T-cell (primary cell): ENCODE measurements at regions not wholly inside any gene's neighbourhood (a gene's known extent, or its start where the extent isn't known, plus 50 kb on each side); places are given as distances from the start of the nearest gene placed in this dataset.

Experiments used
- ATAC-seq, 4 experiments: fragments of 200-7000 bp in 3 of 4; fragments of 150-1000 bp in 1 of 4; cut with Tn5 transposase; replicated peaks in 1 of 4; 1 replicate in 3 of 4; 2 replicates in 1 of 4; pipeline ENCODE4 v1.10.0; 2021; ENCODE audit warnings: moderate library complexity in 3 of 4, mild to moderate bottlenecking in 2 of 4, moderate number of reproducible peaks in 1 of 4
- CTCF ChIA-PET, 2 donors: fragments of 300-600 bp; sonication (Branson Sonifier 250); formaldehyde crosslinking; loops; one replicate each; lab custom pipeline; 2022; ENCODE audit warnings: antibody characterized with exemption in 2 of 2; lab: Charles Lee
- POLR2A ChIA-PET, 2 donors: fragments of 300-600 bp; sonication (Branson Sonifier 250); formaldehyde crosslinking; loops; one replicate each; lab custom pipeline; 2022; ENCODE audit warnings: antibody characterized with exemption in 2 of 2; lab: Charles Lee
- DNase-seq, 35 experiments: peaks; one replicate each; pipeline versions ENCODE4 v3.0.0 to v3.0.0-alpha.2; 2013 to 2023
- H3K27ac ChIP-seq: one replicate; pipeline ENCODE4 v1.5.1; 2013; ENCODE audit warnings: low read length
- H3K27me3 ChIP-seq, 2 experiments: replicated peaks in 1 of 2; 1 replicate in 1 of 2; 2 replicates in 1 of 2; pipeline versions ENCODE4 v1.6.1 to v1.7.0; 2013; ENCODE audit warnings: low read length in 1 of 2, mixed read lengths in 1 of 2; ENCODE audit not compliant: control insufficient read depth in 2 of 2, insufficient read depth in 2 of 2; ENCODE audit errors: extremely low read depth in 1 of 2
- H3K36me3 ChIP-seq, 2 donors: 1 replicate in 1 of 2; 2 replicates in 1 of 2; pipeline versions ENCODE4 v1.6.1 to v1.7.0; 2013; ENCODE audit warnings: low read length in 1 of 2; ENCODE audit not compliant: control insufficient read depth in 2 of 2, insufficient read depth in 1 of 2; ENCODE audit errors: extremely low read depth in 1 of 2
- H3K4me1 ChIP-seq, 2 experiments: 1 replicate in 1 of 2; 2 replicates in 1 of 2; pipeline versions ENCODE4 v1.6.1 to v1.7.0; 2013; ENCODE audit warnings: low read length in 2 of 2, mixed read lengths in 1 of 2; ENCODE audit not compliant: insufficient read depth in 2 of 2, control insufficient read depth in 1 of 2; ENCODE audit errors: extremely low read depth in 1 of 2
- H3K4me3 ChIP-seq, 2 donors: 1 replicate in 1 of 2; 2 replicates in 1 of 2; pipeline versions ENCODE4 v1.5.1 to v1.7.0; 2013; ENCODE audit warnings: mild to moderate bottlenecking in 2 of 2, low read length in 1 of 2, moderate library complexity in 1 of 2; ENCODE audit not compliant: control insufficient read depth in 1 of 2; ENCODE audit errors: extremely low read depth in 1 of 2
- H3K9me3 ChIP-seq: 2 replicates; pipeline ENCODE4 v1.7.0; 2013
- H3K27ac Mint-ChIP-seq, 2 donors: one replicate each; pipeline ENCODE4 v1.8.0; 2020 to 2021; ENCODE audit warnings: mild to moderate bottlenecking in 2 of 2, mixed read lengths in 2 of 2
- H3K27me3 Mint-ChIP-seq, 2 donors: one replicate each; pipeline ENCODE4 v1.8.0; 2021 to 2022; ENCODE audit warnings: mixed read lengths in 2 of 2
- H3K36me3 Mint-ChIP-seq: one replicate; pipeline ENCODE4 v1.8.0; 2021; ENCODE audit warnings: mixed read lengths
- H3K4me1 Mint-ChIP-seq, 3 donors: one replicate each; pipeline ENCODE4 v1.8.0; 2020 to 2022; ENCODE audit warnings: mixed read lengths in 3 of 3, mild to moderate bottlenecking in 1 of 3
- H3K4me3 Mint-ChIP-seq, 3 donors: one replicate each; pipeline ENCODE4 v1.8.0; 2020 to 2022; ENCODE audit warnings: mild to moderate bottlenecking in 3 of 3, mixed read lengths in 3 of 3, moderate library complexity in 3 of 3
- H3K9me3 Mint-ChIP-seq, 3 donors: one replicate each; pipeline ENCODE4 v1.8.0; 2020 to 2022; ENCODE audit warnings: mixed read lengths in 3 of 3
- WGBS: methylation state at CpG from one replicate; pipeline ENCODE4 v1.1.5; 2013; ENCODE audit warnings: missing lambda C conversion rate; ENCODE audit not compliant: insufficient coverage; 5-methylcytosine and 5-hydroxymethylcytosine counted together

DNA sequence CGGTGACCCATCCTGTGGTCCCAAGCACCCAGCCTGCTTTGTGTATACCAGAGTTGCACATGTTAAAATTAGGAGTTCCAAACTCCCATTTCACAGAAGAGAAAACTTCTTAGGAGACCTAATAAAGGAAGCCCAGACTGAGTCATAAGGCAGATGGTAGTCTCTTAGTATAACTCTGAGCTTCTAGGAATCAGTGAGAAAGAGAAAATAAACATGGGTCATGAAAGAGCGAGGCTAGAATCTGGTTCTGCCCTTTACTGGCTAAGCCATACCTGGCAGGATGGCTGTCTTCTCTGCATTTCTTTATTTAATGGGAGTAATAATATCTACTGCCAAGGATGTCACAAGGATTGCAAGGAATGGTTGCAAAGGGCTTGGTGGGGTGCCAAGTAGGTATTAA lies 101.2 kb upstream of the TRIB2 start:
- CTCF ChIA-PET = no interaction called here
- POLR2A ChIA-PET = interaction anchor here in 1 of 2 donors (1.1 kb wide), 1 partner anchor 15 kb away, joined by 4 read pairs; no protein-coding TSS in a partner anchor
- Mint-ChIP-seq H3K27ac (no peak overlapping the region), H3K36me3 (no peaks in the 10 kb centered on the region), H3K4me1 (peaks cover 12 to 28% (median 18%) of the 10 kb centered on the region in 3 donors), H3K9me3 (peaks cover 0 to 2% (median 0%) of the 10 kb centered on the region in 3 donors), H3K4me3 (no peak overlapping the region), H3K27me3 (no peaks in the 10 kb centered on the region)
- Histone ChIP-seq H3K36me3 (no peaks in the 10 kb centered on the region), H3K27me3 (no peaks in the 10 kb centered on the region), H3K9me3 (no peaks in the 10 kb centered on the region), H3K27ac (no peak overlapping the region), H3K4me1 (peaks cover 0 to 2% of the 10 kb centered on the region in 2 experiments), H3K4me3 (no peak overlapping the region)
- WGBS = no CpG with 5 or more reads among the region's 2 CpGs
- ATAC-seq = no peak
- DNase-seq = no peak

DNA sequence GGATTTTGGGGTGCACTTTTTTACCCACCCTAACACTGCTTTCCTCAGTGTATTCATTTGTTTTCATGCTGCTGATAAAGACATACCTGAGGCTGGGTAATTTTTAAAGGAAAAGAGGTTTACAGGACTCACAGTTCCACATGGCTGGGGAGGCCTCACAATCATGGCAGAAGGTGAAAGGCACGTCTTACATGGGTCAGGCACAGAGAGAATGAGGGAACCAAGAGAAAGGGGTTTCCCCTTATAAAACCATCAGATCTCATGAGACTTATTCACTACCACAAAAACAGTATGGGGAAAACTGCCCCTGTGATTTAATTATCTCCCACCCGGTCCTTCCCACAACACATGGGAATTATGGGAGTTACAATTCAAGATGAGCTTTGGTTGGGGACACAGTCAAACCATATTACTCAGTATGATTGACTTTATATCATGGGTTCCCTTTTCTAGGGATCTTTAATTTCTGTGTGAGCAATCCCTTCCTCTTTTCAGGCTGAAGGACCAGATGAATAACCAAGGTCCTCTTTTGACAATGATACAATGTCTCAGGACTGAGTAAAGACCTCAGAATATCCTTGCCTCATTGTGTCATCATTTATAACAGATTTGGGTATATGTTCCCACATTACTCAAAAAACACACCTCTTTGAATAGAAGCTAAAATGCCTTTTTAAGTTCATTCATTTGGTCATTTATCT lies 100.1 kb upstream of the TRIB2 start:
- no CpG with 5 or more reads among the region's 2 CpGs for WGBS
- Histone ChIP-seq H3K36me3 (no peaks in the 10 kb centered on the region), H3K9me3 (no peaks in the 10 kb centered on the region), H3K27ac (no peak overlapping the region), H3K4me3 (no peak overlapping the region), H3K27me3 (no peaks in the 10 kb centered on the region), H3K4me1 (peaks cover 0 to 2% of the 10 kb centered on the region in 2 experiments)
- Mint-ChIP-seq H3K9me3 (no peaks in the 10 kb centered on the region), H3K36me3 (no peaks in the 10 kb centered on the region), H3K27ac (no peak overlapping the region), H3K4me3 (no peak overlapping the region), H3K4me1 (peaks cover 15 to 31% (median 19%) of the 10 kb centered on the region in 3 donors), H3K27me3 (no peaks in the 10 kb centered on the region)
- DNase-seq (no peak), ATAC-seq (no peak)
- POLR2A ChIA-PET = interaction anchor here in 1 of 2 donors (1.1 kb wide), 1 partner anchor 16 kb away, joined by 4 read pairs; no protein-coding TSS in a partner anchor
- CTCF ChIA-PET = interaction anchor here in 1 of 2 donors (0.7 kb wide), 1 partner anchor 14 kb away, joined by 4 read pairs; no protein-coding TSS in a partner anchor

DNA sequence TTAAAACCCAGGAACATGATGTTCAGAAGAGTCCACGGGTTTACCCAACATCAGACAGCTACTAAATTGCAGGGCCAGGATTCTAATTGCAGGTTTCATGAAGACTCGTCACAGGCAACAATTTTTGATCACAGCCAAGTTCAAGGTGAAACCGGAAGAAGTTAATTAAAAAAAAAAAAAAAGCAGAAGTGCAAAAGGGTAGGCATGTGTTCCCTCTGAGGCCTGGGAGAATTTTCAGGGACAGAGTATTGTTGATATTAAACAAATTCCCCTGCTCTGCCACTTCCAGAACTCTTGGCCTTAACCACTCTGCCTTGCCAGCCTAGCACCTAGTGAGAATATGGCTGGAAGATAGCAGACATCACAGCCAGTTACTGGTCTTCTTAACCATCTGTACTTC lies 99.4 kb upstream of the TRIB2 start:
- Mint-ChIP-seq H3K9me3 (no peaks in the 10 kb centered on the region), H3K36me3 (no peaks in the 10 kb centered on the region), H3K4me3 (no peak overlapping the region), H3K27ac (no peak overlapping the region), H3K4me1 (peaks cover 11 to 25% (median 12%) of the 10 kb centered on the region in 3 donors), H3K27me3 (no peaks in the 10 kb centered on the region)
- ATAC-seq (no peak), DNase-seq (no peak)
- H3K4me3 ChIP-seq = no peak overlapping the region
- no peaks in the 10 kb centered on the region for H3K27me3 ChIP-seq
- H3K4me1 ChIP-seq = peaks cover 0 to 2% of the 10 kb centered on the region in 2 experiments
- WGBS = 88% methylated on average over 1 of the region's 3 CpGs
- ChIA-PET CTCF (interaction anchor here in 1 of 2 donors (0.7 kb wide), 1 partner anchor 15 kb away, joined by 4 read pairs; no protein-coding TSS in a partner anchor), POLR2A (no interaction called here)
- H3K9me3 ChIP-seq = no peaks in the 10 kb centered on the region
- H3K36me3 ChIP-seq = no peaks in the 10 kb centered on the region
- H3K27ac ChIP-seq = no peak overlapping the region

DNA sequence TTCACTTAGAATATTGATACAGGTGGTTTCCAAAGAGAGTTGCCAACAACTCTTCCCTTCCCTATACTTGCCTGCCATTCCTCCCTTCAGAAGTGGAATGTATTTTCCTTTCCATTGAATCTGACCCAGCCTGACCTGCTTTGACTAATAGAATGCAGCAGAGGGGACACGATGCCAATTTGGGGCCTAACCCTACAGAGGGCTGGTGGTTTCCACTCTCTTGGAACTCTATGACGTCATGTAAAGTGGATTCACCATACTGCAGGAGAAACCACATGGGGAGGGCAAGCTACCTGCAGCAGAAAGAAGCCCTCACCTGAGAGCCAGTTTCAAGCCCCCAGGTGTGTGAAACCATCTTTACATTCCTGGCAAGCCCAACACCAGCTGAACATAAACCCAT lies 98.9 kb upstream of the TRIB2 start:
- Histone ChIP-seq H3K4me3 (no peak overlapping the region), H3K9me3 (no peaks in the 10 kb centered on the region), H3K36me3 (no peaks in the 10 kb centered on the region), H3K27ac (no peak overlapping the region), H3K4me1 (no peaks in the 10 kb centered on the region), H3K27me3 (no peaks in the 10 kb centered on the region)
- Mint-ChIP-seq H3K4me3 (no peak overlapping the region), H3K9me3 (no peaks in the 10 kb centered on the region), H3K27ac (no peak overlapping the region), H3K4me1 (peaks cover 8 to 20% (median 8%) of the 10 kb centered on the region in 3 donors), H3K27me3 (no peaks in the 10 kb centered on the region), H3K36me3 (no peaks in the 10 kb centered on the region)
- WGBS = 60% methylated on average over 2 of the region's 2 CpGs
- ChIA-PET CTCF (no interaction called here), POLR2A (no interaction called here)
- ATAC-seq (no peak), DNase-seq (no peak)

DNA sequence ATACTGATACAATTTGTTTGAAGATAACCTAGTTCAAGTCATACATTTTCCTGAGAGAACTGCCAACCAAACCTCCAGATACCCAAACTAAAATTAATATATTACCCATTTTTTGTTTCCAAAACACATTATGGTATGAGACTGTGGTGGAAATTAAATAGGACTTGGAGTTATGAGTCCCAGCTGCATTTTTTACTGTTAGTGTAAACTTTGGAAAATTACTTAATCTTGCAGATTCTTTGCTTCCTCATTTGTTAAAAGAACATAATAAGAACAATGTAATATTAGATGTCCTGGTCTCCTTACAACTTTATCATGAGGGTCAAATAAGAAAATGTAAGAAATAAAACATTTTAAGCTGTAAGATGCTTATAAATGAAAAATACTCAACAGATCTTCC lies 98.2 kb upstream of the TRIB2 start:
- ChIA-PET CTCF (no interaction called here), POLR2A (interaction anchor here in 1 of 2 donors (0.7 kb wide), 1 partner anchor 373 kb away, joined by 3 read pairs; no protein-coding TSS in a partner anchor)
- Histone ChIP-seq H3K27ac (no peak overlapping the region), H3K4me1 (no peaks in the 10 kb centered on the region), H3K4me3 (no peak overlapping the region), H3K36me3 (no peaks in the 10 kb centered on the region), H3K9me3 (no peaks in the 10 kb centered on the region), H3K27me3 (no peaks in the 10 kb centered on the region)
- no peak overlapping the region for H3K27ac Mint-ChIP-seq
- ATAC-seq (no peak), DNase-seq (no peak)
- no peaks in the 10 kb centered on the region for H3K9me3 Mint-ChIP-seq
- H3K4me3 Mint-ChIP-seq = no peak overlapping the region
- H3K4me1 Mint-ChIP-seq = peaks cover 6 to 17% (median 8%) of the 10 kb centered on the region in 3 donors
- H3K27me3 Mint-ChIP-seq = no peaks in the 10 kb centered on the region
- H3K36me3 Mint-ChIP-seq = no peaks in the 10 kb centered on the region

DNA sequence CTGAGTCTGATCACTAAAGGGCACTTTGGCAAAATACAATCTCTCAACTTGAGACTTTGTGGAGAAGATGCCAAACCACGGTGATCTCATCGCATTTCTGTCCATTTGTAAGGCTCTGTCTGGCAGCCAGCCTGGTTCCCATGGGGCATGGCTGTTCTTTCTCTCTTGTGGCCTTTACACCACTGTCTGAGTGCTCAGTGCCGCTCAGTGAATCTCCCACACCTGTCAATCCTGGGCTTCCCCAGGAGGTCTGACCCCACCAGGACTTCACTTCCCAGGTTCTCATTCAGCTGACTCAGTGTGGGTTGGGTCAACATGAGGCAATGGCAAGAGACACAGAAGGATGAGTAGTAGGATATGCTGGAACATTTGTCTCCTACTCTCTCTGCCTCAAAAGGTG lies 96.8 kb upstream of the TRIB2 start:
- Mint-ChIP-seq H3K27me3 (no peaks in the 10 kb centered on the region), H3K4me3 (no peak overlapping the region), H3K36me3 (no peaks in the 10 kb centered on the region), H3K9me3 (no peaks in the 10 kb centered on the region), H3K4me1 (peaks cover 11 to 23% (median 12%) of the 10 kb centered on the region in 3 donors), H3K27ac (no peak overlapping the region)
- Histone ChIP-seq H3K4me3 (no peak overlapping the region), H3K4me1 (peaks cover 0 to 3% of the 10 kb centered on the region in 2 experiments), H3K36me3 (no peaks in the 10 kb centered on the region), H3K9me3 (no peaks in the 10 kb centered on the region), H3K27me3 (no peaks in the 10 kb centered on the region), H3K27ac (no peak overlapping the region)
- no peak for ATAC-seq
- ChIA-PET CTCF (no interaction called here), POLR2A (no interaction called here)
- WGBS = 84% methylated on average over 2 of the region's 3 CpGs
- DNase-seq = no peak
